ENCODE measurements at regions not wholly inside any gene's neighbourhood (a gene's known extent, or its start where the extent isn't known, plus 50 kb on each side); places are given as distances from the start of the nearest gene placed in this dataset.

GRCh38 chr11:111120696-111121302 is 124.7 kb upstream of the POU2AF2 start:
- TF ChIP-seq ZBTB7A (IDR thresholded peaks at IDR 0.05; ENCODE audit: low read depth) (no peak), RAD21 (IDR thresholded peaks at IDR 0.05; ENCODE audit: low read depth) (no peak), TEAD4 (IDR thresholded peaks at IDR 0.05) (no peak), FOXM1 (IDR thresholded peaks at IDR 0.05; ENCODE audit: borderline replicate concordance, low read depth) (no peak), TAF1 (IDR thresholded peaks at IDR 0.05; ENCODE audit: low read depth) (no peak), CREB1 (IDR thresholded peaks at IDR 0.05; ENCODE audit: low read depth) (no peak), NFIC (IDR thresholded peaks at IDR 0.05) (no peak), REST (IDR thresholded peaks at IDR 0.05; ENCODE audit: low read depth) (no peak), EGR1 (IDR thresholded peaks at IDR 0.05) (no peak), USF1 (IDR thresholded peaks at IDR 0.05) (no peak), CEBPB (IDR thresholded peaks at IDR 0.05) (no peak), TCF12 (IDR thresholded peaks at IDR 0.05; ENCODE audit: low read depth) (no peak), YY1 (IDR thresholded peaks at IDR 0.05; ENCODE audit: low read depth) (no peak), MAX (IDR thresholded peaks at IDR 0.05) (no peak), EP300 (IDR thresholded peaks at IDR 0.05; ENCODE audit: borderline replicate concordance) (no peak)

DNA sequence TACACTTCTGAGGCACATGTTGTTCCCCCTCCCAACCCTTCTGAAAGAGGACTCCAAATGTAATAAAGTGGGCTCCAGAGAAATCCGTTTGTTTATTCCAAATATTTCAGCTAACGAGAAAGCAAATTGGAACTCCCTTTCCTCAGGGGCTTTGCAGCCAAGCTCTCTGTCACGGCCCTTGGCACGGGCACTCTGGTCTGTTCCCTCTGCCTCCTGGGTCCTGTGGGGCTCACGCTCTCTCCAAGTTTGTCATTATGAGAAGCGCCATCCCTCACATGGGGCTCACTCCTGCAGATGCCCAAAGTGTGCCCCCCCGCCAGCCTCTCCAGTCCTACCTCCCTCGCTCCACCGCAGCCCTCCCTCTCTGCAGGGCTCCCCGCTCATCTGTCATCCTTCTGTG is 125.4 kb upstream of the POU2AF2 start:
- no peak for TF ChIP-seq ZBTB7A (IDR thresholded peaks at IDR 0.05; ENCODE audit: low read depth)
- no peak for TF ChIP-seq TCF12 (IDR thresholded peaks at IDR 0.05; ENCODE audit: low read depth)
- no peak for TF ChIP-seq NFIC (IDR thresholded peaks at IDR 0.05)
- TF ChIP-seq FOXM1 (IDR thresholded peaks at IDR 0.05; ENCODE audit: borderline replicate concordance, low read depth), result no peak
- no peak for TF ChIP-seq USF1 (IDR thresholded peaks at IDR 0.05)
- TF ChIP-seq CEBPB (IDR thresholded peaks at IDR 0.05), result no peak
- no peak for TF ChIP-seq MAX (IDR thresholded peaks at IDR 0.05)
- no peak for TF ChIP-seq RAD21 (IDR thresholded peaks at IDR 0.05; ENCODE audit: low read depth)
- TF ChIP-seq REST (IDR thresholded peaks at IDR 0.05; ENCODE audit: low read depth), result no peak
- TF ChIP-seq CREB1 (IDR thresholded peaks at IDR 0.05; ENCODE audit: low read depth), result no peak
- TF ChIP-seq EP300 (IDR thresholded peaks at IDR 0.05; ENCODE audit: borderline replicate concordance), result no peak

DNA sequence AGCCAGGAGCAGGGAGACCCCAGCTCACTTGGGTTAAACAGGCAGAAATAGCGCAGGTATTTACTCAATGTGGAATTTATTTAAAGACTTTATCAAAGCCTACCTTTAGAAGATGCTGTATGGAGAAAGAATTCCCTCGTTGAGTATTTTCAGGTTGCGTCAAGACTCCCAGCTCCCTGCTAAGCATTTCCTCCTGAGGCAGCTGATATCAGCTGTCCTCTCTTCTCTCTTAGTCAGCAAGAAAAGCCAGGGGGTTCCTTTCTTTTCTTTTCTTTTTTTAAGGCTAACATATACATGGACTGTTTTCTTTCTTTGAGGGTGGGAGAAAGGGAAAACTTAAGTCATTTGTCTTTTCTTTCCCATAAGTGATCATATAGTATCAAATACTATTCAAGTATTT is 125.8 kb upstream of the POU2AF2 start:
- TF ChIP-seq REST (IDR thresholded peaks at IDR 0.05; ENCODE audit: low read depth) (no peak), CREB1 (IDR thresholded peaks at IDR 0.05; ENCODE audit: low read depth) (no peak), EGR1 (IDR thresholded peaks at IDR 0.05) (no peak), CEBPB (IDR thresholded peaks at IDR 0.05) (no peak), RAD21 (IDR thresholded peaks at IDR 0.05; ENCODE audit: low read depth) (no peak), MAX (IDR thresholded peaks at IDR 0.05) (no peak), YY1 (IDR thresholded peaks at IDR 0.05; ENCODE audit: low read depth) (no peak), ZBTB7A (IDR thresholded peaks at IDR 0.05; ENCODE audit: low read depth) (no peak), NFIC (IDR thresholded peaks at IDR 0.05) (no peak), EP300 (IDR thresholded peaks at IDR 0.05; ENCODE audit: borderline replicate concordance) (no peak), TEAD4 (IDR thresholded peaks at IDR 0.05) (no peak)

DNA sequence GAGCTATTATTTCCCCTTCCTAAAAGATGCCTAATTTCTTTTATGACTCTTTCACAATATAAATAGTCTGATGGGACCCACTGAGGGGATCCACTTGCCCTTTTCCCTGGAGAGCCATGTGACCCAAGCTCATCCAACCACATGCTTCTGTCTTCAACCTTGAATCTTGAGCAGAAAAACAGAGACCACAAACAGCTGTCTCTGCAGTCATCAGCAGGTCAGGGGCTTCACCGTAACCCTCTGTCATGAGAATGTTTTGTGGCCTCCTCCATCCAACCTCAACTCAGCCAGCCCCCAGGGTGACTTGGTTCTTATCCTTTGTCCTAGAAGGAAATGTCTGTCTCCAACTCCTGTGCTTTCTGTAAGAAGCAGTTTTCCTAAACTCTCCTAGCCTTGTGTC is 129.6 kb upstream of the POU2AF2 start:
- TF ChIP-seq TAF1 (IDR thresholded peaks at IDR 0.05; ENCODE audit: low read depth) (no peak), FOXM1 (IDR thresholded peaks at IDR 0.05; ENCODE audit: borderline replicate concordance, low read depth) (no peak), REST (IDR thresholded peaks at IDR 0.05; ENCODE audit: low read depth) (no peak), RAD21 (IDR thresholded peaks at IDR 0.05; ENCODE audit: low read depth) (no peak), TEAD4 (IDR thresholded peaks at IDR 0.05) (no peak), EP300 (IDR thresholded peaks at IDR 0.05; ENCODE audit: borderline replicate concordance) (no peak), NFIC (IDR thresholded peaks at IDR 0.05) (no peak), CREB1 (IDR thresholded peaks at IDR 0.05; ENCODE audit: low read depth) (no peak), ZBTB7A (IDR thresholded peaks at IDR 0.05; ENCODE audit: low read depth) (no peak), TCF12 (IDR thresholded peaks at IDR 0.05; ENCODE audit: low read depth) (no peak), MAX (IDR thresholded peaks at IDR 0.05) (no peak), USF1 (IDR thresholded peaks at IDR 0.05) (no peak), EGR1 (IDR thresholded peaks at IDR 0.05) (no peak), CEBPB (IDR thresholded peaks at IDR 0.05) (no peak), YY1 (IDR thresholded peaks at IDR 0.05; ENCODE audit: low read depth) (no peak)

Data from Ishikawa (cell line).